Panc1 (cell line): ENCODE measurements at regions not wholly inside any gene's neighbourhood (a gene's known extent, or its start where the extent isn't known, plus 50 kb on each side); places are given as distances from the start of the nearest gene placed in this dataset.
"Not testable (repeated sequence)": the region's sequence is repeated elsewhere in the genome, so short reads cannot be mapped to it uniquely, and the experiment has no call there.

Experiments used
- ATAC-seq: fragments of 200-7000 bp; cut with Tn5 transposase; 2 replicates; pipeline ENCODE4 v1.9.1; 2020; ENCODE audit warnings: mild to moderate bottlenecking, moderate library complexity
- BruUV-seq: library from RNA; stranded (reverse); fragments of 400-500 nt; replicated peaks from 2 replicates; lab custom pipeline; 2021; lab: Mats Ljungman, UMichigan
- CTCF ChIA-PET: fragments of 300-600 bp; sonication (Branson Sonifier 250); formaldehyde crosslinking; loops from one replicate; lab custom pipeline; 2022; ENCODE audit warnings: antibody characterized with exemption; lab: Charles Lee
- POLR2A ChIA-PET: fragments of 300-600 bp; sonication (Branson Sonifier 250); formaldehyde crosslinking; loops from one replicate; lab custom pipeline; 2022; ENCODE audit warnings: antibody characterized with exemption; lab: Charles Lee
- DNase-seq: peaks from one replicate; pipeline ENCODE4 v3.0.0-alpha.2; 2010; ENCODE audit warnings: low read depth, low spot score
- H3K27ac ChIP-seq: 2 replicates; pipeline ENCODE4 v1.5.1; 2011; ENCODE audit warnings: mild to moderate bottlenecking, low read length, inconsistent platforms
- H3K27me3 ChIP-seq: fragments of 200-500 bp; sonication (Bioruptor generic); 2 replicates; pipeline ENCODE4 v1.6.0; 2014; ENCODE audit warnings: low read length, inconsistent platforms; ENCODE audit not compliant: control insufficient read depth, insufficient read depth
- H3K36me3 ChIP-seq: fragments of 200-500 bp; sonication (Bioruptor generic); 2 replicates; pipeline ENCODE4 v1.5.1; 2014; ENCODE audit warnings: inconsistent platforms, mild to moderate bottlenecking, low read length, moderate library complexity; ENCODE audit not compliant: control insufficient read depth, insufficient read depth
- H3K4me1 ChIP-seq: 2 replicates; pipeline ENCODE4 v1.5.1; 2011; ENCODE audit warnings: inconsistent platforms, mild to moderate bottlenecking, low read length, moderate library complexity; ENCODE audit not compliant: control insufficient read depth, insufficient read depth
- H3K4me3 ChIP-seq, 2 experiments: 2 replicates each; pipeline ENCODE4 v1.5.1; 2011 to 2012; ENCODE audit warnings: low read depth in 2 of 2, low read length in 2 of 2, mild to moderate bottlenecking in 2 of 2, inconsistent platforms in 1 of 2, moderate library complexity in 1 of 2
- H3K9me3 ChIP-seq: fragments of 200-500 bp; sonication (Bioruptor generic); 2 replicates; pipeline ENCODE4 v1.5.1; 2014; ENCODE audit warnings: low read depth, mild to moderate bottlenecking, inconsistent platforms, low read length, moderate library complexity; ENCODE audit not compliant: control insufficient read depth, insufficient read depth
- CTCF ChIP-seq: fragments of 450-650 bp; IDR thresholded peaks from 2 replicates; pipeline ENCODE4 v1.5.1; 2017; ENCODE audit warnings: mild to moderate bottlenecking
- POLR2AphosphoS5 ChIP-seq: IDR thresholded peaks from 2 replicates; pipeline ENCODE4 v1.6.1; 2012; ENCODE audit warnings: mild to moderate bottlenecking, low read depth, low read length, moderate library complexity
- REST ChIP-seq, 2 experiments: IDR thresholded peaks; 2 replicates each; pipeline ENCODE4 v1.6.1; 2011 to 2012; ENCODE audit warnings: low read depth in 2 of 2, control low read depth in 1 of 2, low read length in 1 of 2, mild to moderate bottlenecking in 1 of 2, moderate library complexity in 1 of 2; ENCODE audit not compliant: insufficient read depth in 1 of 2
- SIN3A ChIP-seq: IDR thresholded peaks from 2 replicates; pipeline ENCODE4 v1.6.1; 2012; ENCODE audit warnings: low read depth, mild to moderate bottlenecking, low read length, moderate library complexity, borderline replicate concordance; ENCODE audit not compliant: insufficient read depth
- TCF7L2 ChIP-seq: IDR thresholded peaks from 2 replicates; pipeline ENCODE4 v1.6.1; 2011; ENCODE audit warnings: mild to moderate bottlenecking, low read depth, low read length, inconsistent platforms
- in situ Hi-C: cut with HindIII; loops from 2 replicates; pipeline ENCODE4 v1.10.0; 2016; ENCODE audit warnings: low sequenced_read_pairs, low pct_unique_long_range_greater_than_20kb
- intact Hi-C: fragments of 100-400 bp; cut with micrococcal nuclease; formaldehyde crosslinking; loops from one replicate; pipeline ENCODE4 v1.10.0; 2022; ENCODE audit not compliant: unreplicated experiment

GRCh38 chr18:59971871-59972428 is 72.2 kb downstream of the PMAIP1 start:
- POLR2A ChIA-PET: no interaction called here
- Histone ChIP-seq H3K4me1 (no peaks in the 10 kb centered on the region), H3K9me3 (no peaks in the 10 kb centered on the region), H3K36me3 (no peaks in the 10 kb centered on the region), H3K27me3 (no peaks in the 10 kb centered on the region), H3K4me3 (no peak overlapping the region), H3K27ac (no peak overlapping the region)
- BruUV-seq: no TSS peak
- ATAC-seq: no peak
- in situ Hi-C loops: no loop called here
- intact Hi-C loops: no loop called here
- DNase-seq: no peak
- CTCF ChIA-PET: no interaction called here
- TF ChIP-seq POLR2AphosphoS5 (no peak), SIN3A (no peak), REST (IDR thresholded peaks at IDR 0.05; ENCODE audit: insufficient read depth in 1 of 2, low read depth in 2 of 2, low read length in 1 of 2) (no peak), TCF7L2 (no peak), CTCF (no peak)

- H3K27ac ChIP-seq, ATAC-seq, BruUV-seq, intact Hi-C loops, POLR2A ChIA-PET, DNase-seq, H3K9me3 ChIP-seq, CTCF ChIA-PET, H3K36me3 ChIP-seq, H3K27me3 ChIP-seq, H3K4me1 ChIP-seq, in situ Hi-C loops, H3K4me3 ChIP-seq: not testable (repeated sequence)
Observed at GRCh38 chr18:59971144-59971543, 71.3 kb downstream of the PMAIP1 start.

GRCh38 chr18:59969477-59970028 is 69.8 kb downstream of the PMAIP1 start:
- BruUV-seq, ATAC-seq, in situ Hi-C loops, H3K9me3 ChIP-seq, CTCF ChIA-PET, DNase-seq, H3K36me3 ChIP-seq, POLR2A ChIA-PET, H3K4me1 ChIP-seq, H3K4me3 ChIP-seq, H3K27ac ChIP-seq, intact Hi-C loops, H3K27me3 ChIP-seq: not testable (repeated sequence)
